ENCODE measurements at regions not wholly inside any gene's neighbourhood (a gene's known extent, or its start where the extent isn't known, plus 50 kb on each side); places are given as distances from the start of the nearest gene placed in this dataset.
"Not testable (repeated sequence)": the region's sequence is repeated elsewhere in the genome, so short reads cannot be mapped to it uniquely, and the experiment has no call there.

- in situ Hi-C loops (cut with MboI; ENCODE audit: low pct_unique_long_range_greater_than_20kb, low sequenced_read_pairs, unreplicated experiment); DNase-seq (ENCODE audit: low spot score): not testable (repeated sequence)
Observed at GRCh38 chr12:8282181-8282580, 54.8 kb upstream of the FAM90A1 start.

- in situ Hi-C loops (cut with MboI; ENCODE audit: low pct_unique_long_range_greater_than_20kb, low sequenced_read_pairs, unreplicated experiment); DNase-seq (ENCODE audit: low spot score): not testable (repeated sequence)
Observed at GRCh38 chr12:8285681-8286080, 58.3 kb upstream of the FAM90A1 start.

- in situ Hi-C loops (cut with MboI; ENCODE audit: low pct_unique_long_range_greater_than_20kb, low sequenced_read_pairs, unreplicated experiment) = not testable (repeated sequence)
Observed at GRCh38 chr12:8291764-8292163, 64.3 kb upstream of the FAM90A1 start.

GRCh38 chr12:8294662-8295061 lies 67.2 kb upstream of the FAM90A1 start:
- DNase-seq (ENCODE audit: low spot score); in situ Hi-C loops (cut with MboI; ENCODE audit: low pct_unique_long_range_greater_than_20kb, low sequenced_read_pairs, unreplicated experiment): not testable (repeated sequence)

More at GRCh38 chr12:8291764-8292163, 64.3 kb upstream of the FAM90A1 start:
- DNase-seq (ENCODE audit: low spot score) = not testable (repeated sequence)

GRCh38 chr12:8308611-8309010 lies 81.2 kb upstream of the FAM90A1 start:
- in situ Hi-C loops (cut with MboI; ENCODE audit: low pct_unique_long_range_greater_than_20kb, low sequenced_read_pairs, unreplicated experiment) = not testable (repeated sequence)

GRCh38 chr12:8315997-8316396 lies 88.6 kb upstream of the FAM90A1 start:
- in situ Hi-C loops (cut with MboI; ENCODE audit: low pct_unique_long_range_greater_than_20kb, low sequenced_read_pairs, unreplicated experiment) = not testable (repeated sequence)

More at GRCh38 chr12:8308611-8309010, 81.2 kb upstream of the FAM90A1 start:
- DNase-seq (ENCODE audit: low spot score) = not testable (repeated sequence)

GRCh38 chr12:8317675-8318074 lies 90.3 kb upstream of the FAM90A1 start:
- in situ Hi-C loops (cut with MboI; ENCODE audit: low pct_unique_long_range_greater_than_20kb, low sequenced_read_pairs, unreplicated experiment); DNase-seq (ENCODE audit: low spot score): not testable (repeated sequence)

More at GRCh38 chr12:8315997-8316396, 88.6 kb upstream of the FAM90A1 start:
- not testable (repeated sequence) for DNase-seq (ENCODE audit: low spot score)

GRCh38 chr12:8320251-8320730 lies 92.9 kb upstream of the FAM90A1 start:
- in situ Hi-C loops (cut with MboI; ENCODE audit: low pct_unique_long_range_greater_than_20kb, low sequenced_read_pairs, unreplicated experiment); DNase-seq (ENCODE audit: low spot score): not testable (repeated sequence)

- DNase-seq (ENCODE audit: low spot score) = not testable (repeated sequence)
Observed at GRCh38 chr12:8320791-8321370, 93.5 kb upstream of the FAM90A1 start.

GRCh38 chr12:8325145-8325839 lies 97.9 kb upstream of the FAM90A1 start:
- DNase-seq (ENCODE audit: low spot score); in situ Hi-C loops (cut with MboI; ENCODE audit: low pct_unique_long_range_greater_than_20kb, low sequenced_read_pairs, unreplicated experiment): not testable (repeated sequence)

More at GRCh38 chr12:8320791-8321370, 93.5 kb upstream of the FAM90A1 start:
- in situ Hi-C loops (cut with MboI; ENCODE audit: low pct_unique_long_range_greater_than_20kb, low sequenced_read_pairs, unreplicated experiment) = not testable (repeated sequence)

- in situ Hi-C loops (cut with MboI; ENCODE audit: low pct_unique_long_range_greater_than_20kb, low sequenced_read_pairs, unreplicated experiment) = not testable (repeated sequence)
Observed at GRCh38 chr12:8328835-8329234, 101.4 kb upstream of the FAM90A1 start.

GRCh38 chr12:8332373-8332772 lies 105.0 kb upstream of the FAM90A1 start:
- DNase-seq (ENCODE audit: low spot score); in situ Hi-C loops (cut with MboI; ENCODE audit: low pct_unique_long_range_greater_than_20kb, low sequenced_read_pairs, unreplicated experiment): not testable (repeated sequence)

More at GRCh38 chr12:8328835-8329234, 101.4 kb upstream of the FAM90A1 start:
- DNase-seq (ENCODE audit: low spot score) = not testable (repeated sequence)

GRCh38 chr12:8351073-8351472 lies 104.7 kb upstream of the CLEC6A start:
- DNase-seq (ENCODE audit: low spot score); in situ Hi-C loops (cut with MboI; ENCODE audit: low pct_unique_long_range_greater_than_20kb, low sequenced_read_pairs, unreplicated experiment): not testable (repeated sequence)

- in situ Hi-C loops (cut with MboI; ENCODE audit: low pct_unique_long_range_greater_than_20kb, low sequenced_read_pairs, unreplicated experiment) = not testable (repeated sequence)
Observed at GRCh38 chr12:8354741-8355140, 101.0 kb upstream of the CLEC6A start.

GRCh38 chr12:8355531-8355930 lies 100.2 kb upstream of the CLEC6A start:
- DNase-seq (ENCODE audit: low spot score); in situ Hi-C loops (cut with MboI; ENCODE audit: low pct_unique_long_range_greater_than_20kb, low sequenced_read_pairs, unreplicated experiment): not testable (repeated sequence)

More at GRCh38 chr12:8354741-8355140, 101.0 kb upstream of the CLEC6A start:
- DNase-seq (ENCODE audit: low spot score) = not testable (repeated sequence)
